DOHH2 (cell line): ENCODE measurements at regions not wholly inside any gene's neighbourhood (a gene's known extent, or its start where the extent isn't known, plus 50 kb on each side); places are given as distances from the start of the nearest gene placed in this dataset.

Experiments
- H3F3A ChIP-seq: fragments of 200-600 bp; sonication (generic), shearing (Covaris generic); 2 replicates; pipeline ENCODE4 v1.6.0; 2016; ENCODE audit warnings: antibody characterized with exemption, mild to moderate bottlenecking; ENCODE audit not compliant: control insufficient read depth, insufficient read depth
- H3K27ac ChIP-seq: fragments of 200-600 bp; sonication (generic); 2 replicates; pipeline ENCODE4 v1.5.1; 2014; ENCODE audit warnings: low read depth, mild to moderate bottlenecking, low read length, moderate library complexity
- H3K27me3 ChIP-seq: fragments of 200-600 bp; sonication (generic); 2 replicates; pipeline ENCODE4 v1.6.1; 2014; ENCODE audit warnings: mild to moderate bottlenecking, low read length, mixed read lengths; ENCODE audit not compliant: control insufficient read depth
- H3K36me3 ChIP-seq: fragments of 200-600 bp; sonication (generic); 2 replicates; pipeline ENCODE4 v1.6.1; 2014; ENCODE audit warnings: mild to moderate bottlenecking, low read length, moderate library complexity, mixed read lengths; ENCODE audit not compliant: control insufficient read depth
- H3K4me1 ChIP-seq: fragments of 200-600 bp; sonication (generic); 2 replicates; pipeline ENCODE4 v1.6.1; 2014; ENCODE audit warnings: mild to moderate bottlenecking, low read length, mixed read lengths; ENCODE audit not compliant: control insufficient read depth
- H3K4me2 ChIP-seq: fragments of 200-600 bp; sonication (generic); 2 replicates; pipeline ENCODE4 v1.6.0; 2014; ENCODE audit warnings: mild to moderate bottlenecking, low read length, moderate library complexity
- H3K4me3 ChIP-seq: fragments of 200-600 bp; sonication (generic); 2 replicates; pipeline ENCODE4 v1.5.1; 2014; ENCODE audit warnings: mild to moderate bottlenecking, low read length, mixed read lengths
- H3K79me2 ChIP-seq: fragments of 200-600 bp; sonication (generic); 2 replicates; pipeline ENCODE4 v1.6.1; 2014; ENCODE audit warnings: mild to moderate bottlenecking, low read length, mixed read lengths; ENCODE audit not compliant: control insufficient read depth
- H3K9me2 ChIP-seq: fragments of 200-600 bp; sonication (generic); replicated peaks from 2 replicates; pipeline ENCODE4 v1.6.1; 2014; ENCODE audit warnings: mild to moderate bottlenecking, low read length, mixed read lengths; ENCODE audit not compliant: control insufficient read depth
- H3K9me3 ChIP-seq: fragments of 200-600 bp; sonication (generic); 2 replicates; pipeline ENCODE4 v1.6.1; 2014; ENCODE audit warnings: antibody characterized with exemption, low read length, mixed read lengths; ENCODE audit not compliant: control insufficient read depth, insufficient read depth
- H4K20me1 ChIP-seq: fragments of 200-600 bp; sonication (generic); 2 replicates; pipeline ENCODE4 v1.6.0; 2014; ENCODE audit warnings: low read depth, mild to moderate bottlenecking, antibody characterized with exemption, low read length, moderate library complexity; ENCODE audit not compliant: control insufficient read depth, insufficient read depth
- EZH2phosphoT487 ChIP-seq: fragments of 200-600 bp; sonication (generic); IDR thresholded peaks from 2 replicates; pipeline ENCODE4 v1.6.1; 2017; ENCODE audit warnings: borderline replicate concordance, mild to moderate bottlenecking, antibody characterized with exemption, low read length, moderate library complexity, mixed read lengths
- TF ChIP-seq, protein P1 (sequence below): fragments of 200-600 bp; sonication (generic); IDR thresholded peaks from one replicate; pipeline ENCODE4 v1.5.1; 2014; ENCODE audit warnings: antibody characterized with exemption, mild to moderate bottlenecking, low read depth, low read length; ENCODE audit not compliant: poor library complexity, severe bottlenecking

DNA sequence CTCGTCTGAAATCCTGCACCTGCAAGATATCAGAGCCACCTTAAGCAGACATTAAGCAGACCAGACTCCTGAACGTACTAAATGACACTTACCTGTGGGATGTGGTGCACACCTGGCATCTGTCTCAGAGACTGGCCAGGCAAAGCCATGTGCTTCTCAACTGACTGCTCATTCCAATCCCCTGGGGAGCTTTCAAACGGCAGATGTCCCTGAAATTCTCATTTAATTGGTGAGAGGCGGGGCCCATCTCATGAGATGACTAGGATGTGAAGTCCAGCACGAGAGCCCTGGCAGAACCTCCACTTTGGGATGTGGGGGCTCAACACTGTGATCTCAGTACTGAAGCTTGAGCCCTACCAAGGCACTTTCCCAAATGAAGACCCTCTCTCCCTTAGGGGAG is 84.9 kb upstream of the HMGXB4 start:
- Histone ChIP-seq H3K4me2 (no peak overlapping the region), H3K27ac (no peak overlapping the region), H3K36me3 (no peaks in the 10 kb centered on the region), H4K20me1 (no peaks in the 10 kb centered on the region), H3K4me3 (no peak overlapping the region), H3K79me2 (no peaks in the 10 kb centered on the region), H3K27me3 (no peaks in the 10 kb centered on the region), H3F3A (no peaks in the 10 kb centered on the region), H3K4me1 (no peaks in the 10 kb centered on the region), H3K9me2 (no peaks in the 10 kb centered on the region), H3K9me3 (no peaks in the 10 kb centered on the region)
- TF ChIP-seq, protein P1, sequence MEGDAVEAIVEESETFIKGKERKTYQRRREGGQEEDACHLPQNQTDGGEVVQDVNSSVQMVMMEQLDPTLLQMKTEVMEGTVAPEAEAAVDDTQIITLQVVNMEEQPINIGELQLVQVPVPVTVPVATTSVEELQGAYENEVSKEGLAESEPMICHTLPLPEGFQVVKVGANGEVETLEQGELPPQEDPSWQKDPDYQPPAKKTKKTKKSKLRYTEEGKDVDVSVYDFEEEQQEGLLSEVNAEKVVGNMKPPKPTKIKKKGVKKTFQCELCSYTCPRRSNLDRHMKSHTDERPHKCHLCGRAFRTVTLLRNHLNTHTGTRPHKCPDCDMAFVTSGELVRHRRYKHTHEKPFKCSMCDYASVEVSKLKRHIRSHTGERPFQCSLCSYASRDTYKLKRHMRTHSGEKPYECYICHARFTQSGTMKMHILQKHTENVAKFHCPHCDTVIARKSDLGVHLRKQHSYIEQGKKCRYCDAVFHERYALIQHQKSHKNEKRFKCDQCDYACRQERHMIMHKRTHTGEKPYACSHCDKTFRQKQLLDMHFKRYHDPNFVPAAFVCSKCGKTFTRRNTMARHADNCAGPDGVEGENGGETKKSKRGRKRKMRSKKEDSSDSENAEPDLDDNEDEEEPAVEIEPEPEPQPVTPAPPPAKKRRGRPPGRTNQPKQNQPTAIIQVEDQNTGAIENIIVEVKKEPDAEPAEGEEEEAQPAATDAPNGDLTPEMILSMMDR, result no peak
- TF ChIP-seq EZH2phosphoT487, result no peak

DNA sequence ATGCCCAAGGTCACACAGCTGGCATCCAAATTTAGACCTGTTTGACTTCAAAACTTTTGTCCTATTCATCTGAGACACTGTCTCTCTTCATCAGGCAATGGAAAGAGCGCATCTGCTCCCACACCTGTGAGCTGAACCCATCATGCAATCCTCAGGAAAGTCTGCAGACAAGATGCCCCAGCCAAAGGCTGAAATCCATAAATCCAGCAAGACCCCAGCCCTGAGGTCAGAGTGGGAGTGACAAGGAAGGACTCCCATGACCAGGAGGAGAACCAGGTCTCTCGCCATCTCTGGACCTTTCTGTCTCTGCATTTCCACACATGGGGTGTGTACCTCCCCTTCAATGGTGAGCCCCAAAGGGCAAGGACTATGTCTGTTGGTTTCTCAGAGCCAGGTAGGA is 83.6 kb upstream of the HMGXB4 start:
- Histone ChIP-seq H3K4me3 (no peak overlapping the region), H3K79me2 (no peaks in the 10 kb centered on the region), H3K9me2 (no peaks in the 10 kb centered on the region), H3K9me3 (no peaks in the 10 kb centered on the region), H3K27ac (no peak overlapping the region), H3K4me2 (no peak overlapping the region), H3F3A (no peaks in the 10 kb centered on the region), H3K36me3 (no peaks in the 10 kb centered on the region), H4K20me1 (no peaks in the 10 kb centered on the region), H3K4me1 (no peaks in the 10 kb centered on the region), H3K27me3 (no peaks in the 10 kb centered on the region)
- TF ChIP-seq, protein P1, result no peak
- TF ChIP-seq EZH2phosphoT487, result no peak

DNA sequence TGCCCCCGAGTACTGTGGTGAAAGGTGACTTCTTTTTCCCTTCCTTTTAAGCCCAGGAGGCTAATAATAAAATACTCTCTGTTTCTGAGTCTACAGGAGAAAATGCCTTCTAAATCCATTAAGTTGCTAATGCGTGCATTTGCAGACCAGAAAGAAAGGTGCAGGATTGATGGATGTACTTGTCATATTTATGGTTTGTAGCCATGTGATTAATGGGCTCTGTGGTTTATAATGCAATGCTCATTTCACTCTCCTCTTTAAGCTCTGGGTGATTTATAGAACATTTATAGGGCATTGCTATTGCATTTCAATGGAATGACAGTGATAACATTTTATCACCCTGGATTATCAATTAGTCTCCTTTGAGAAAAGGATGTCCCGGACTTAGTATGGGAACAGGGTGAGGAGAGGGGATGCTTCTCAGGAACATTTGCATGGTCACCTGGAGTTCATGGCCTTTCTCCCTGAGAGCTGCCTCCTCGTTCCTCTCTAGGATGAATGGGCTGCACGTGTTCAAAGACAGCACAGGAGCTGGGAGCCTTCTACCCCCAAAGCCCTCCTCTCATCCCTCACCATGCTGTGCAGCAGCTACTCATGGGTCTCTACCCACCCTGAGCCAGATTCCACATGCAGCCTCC is 82.8 kb upstream of the HMGXB4 start:
- Histone ChIP-seq H3K79me2 (no peaks in the 10 kb centered on the region), H3K36me3 (no peaks in the 10 kb centered on the region), H3K9me3 (no peaks in the 10 kb centered on the region), H3K4me2 (no peak overlapping the region), H3K4me3 (no peak overlapping the region), H3F3A (no peaks in the 10 kb centered on the region), H3K4me1 (no peaks in the 10 kb centered on the region), H3K9me2 (no peaks in the 10 kb centered on the region), H3K27me3 (no peaks in the 10 kb centered on the region), H3K27ac (no peak overlapping the region), H4K20me1 (no peaks in the 10 kb centered on the region)
- TF ChIP-seq, protein P1, result no peak
- TF ChIP-seq EZH2phosphoT487, result no peak
